Chondrocyte (in vitro differentiated cells): ENCODE measurements at regions not wholly inside any gene's neighbourhood (a gene's known extent, or its start where the extent isn't known, plus 50 kb on each side); places are given as distances from the start of the nearest gene placed in this dataset.

Source experiments
- DNase-seq: peaks from one replicate; pipeline ENCODE4 v3.0.0; 2021; ENCODE audit warnings: mixed read lengths, low spot score
- H3K27ac Mint-ChIP-seq: one replicate; pipeline ENCODE4 v1.8.0; 2021; ENCODE audit warnings: mild to moderate bottlenecking, moderate library complexity, mixed read lengths; ENCODE audit not compliant: unreplicated experiment
- H3K27me3 Mint-ChIP-seq: 2 replicates; pipeline ENCODE4 v1.8.0; 2021; ENCODE audit warnings: low read depth, mixed read lengths
- H3K36me3 Mint-ChIP-seq: 2 replicates; pipeline ENCODE4 v1.8.0; 2021; ENCODE audit warnings: low read depth, mixed read lengths
- H3K4me1 Mint-ChIP-seq: 2 replicates; pipeline ENCODE4 v1.8.0; 2021; ENCODE audit warnings: low read depth, mild to moderate bottlenecking, mixed read lengths
- H3K4me3 Mint-ChIP-seq: one replicate; pipeline ENCODE4 v1.8.0; 2021; ENCODE audit warnings: mild to moderate bottlenecking, moderate library complexity, mixed read lengths; ENCODE audit not compliant: unreplicated experiment
- H3K9me3 Mint-ChIP-seq: 2 replicates; pipeline ENCODE4 v1.8.0; 2021; ENCODE audit warnings: low read depth, mixed read lengths
- TF ChIP-seq, protein P1 (sequence below): fragments of 200-600 bp; sonication (generic); IDR thresholded peaks from 2 replicates; pipeline ENCODE4 v1.5.0; 2021; ENCODE audit warnings: antibody characterized with exemption, mild to moderate bottlenecking, moderate library complexity

DNA sequence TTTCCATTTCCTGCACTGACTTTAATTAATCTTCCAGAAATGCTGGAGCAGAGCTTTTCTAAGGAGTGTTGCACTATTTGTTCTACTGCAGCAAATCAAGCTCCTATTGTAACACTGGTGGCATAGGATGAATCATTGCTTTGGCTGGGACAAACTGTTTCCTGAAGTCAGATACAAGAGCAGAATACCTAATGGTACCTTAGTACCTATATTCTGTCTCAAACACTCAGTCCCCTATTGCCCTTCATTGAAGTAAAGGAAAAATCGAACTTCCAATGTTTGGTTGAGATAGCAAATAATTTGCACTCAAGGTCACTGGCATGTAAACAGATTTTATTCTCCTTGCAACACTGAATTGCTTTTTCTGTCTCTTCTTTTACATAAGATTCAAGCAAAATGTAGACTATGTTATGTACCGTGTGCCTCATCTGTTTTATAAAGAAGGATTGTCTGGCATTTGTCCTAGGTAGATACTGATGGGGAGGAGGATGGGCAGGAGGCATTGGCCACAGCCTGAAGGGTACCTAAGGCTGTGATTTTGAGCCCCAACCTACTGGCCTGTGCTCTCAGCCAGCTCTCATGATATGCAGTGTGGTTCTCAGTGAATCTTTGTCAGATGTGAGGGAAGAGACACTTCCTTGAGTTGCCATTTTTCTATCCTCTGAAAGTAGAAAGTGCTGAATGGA is 141.6 kb downstream of the AASDH start:
- Mint-ChIP-seq H3K27ac (no peak overlapping the region), H3K9me3 (no peaks in the 10 kb centered on the region), H3K4me1 (peaks cover 8% of the 10 kb centered on the region), H3K27me3 (no peaks in the 10 kb centered on the region), H3K4me3 (no peak overlapping the region), H3K36me3 (no peaks in the 10 kb centered on the region)
- DNase-seq: no peak
- TF ChIP-seq, protein P1, sequence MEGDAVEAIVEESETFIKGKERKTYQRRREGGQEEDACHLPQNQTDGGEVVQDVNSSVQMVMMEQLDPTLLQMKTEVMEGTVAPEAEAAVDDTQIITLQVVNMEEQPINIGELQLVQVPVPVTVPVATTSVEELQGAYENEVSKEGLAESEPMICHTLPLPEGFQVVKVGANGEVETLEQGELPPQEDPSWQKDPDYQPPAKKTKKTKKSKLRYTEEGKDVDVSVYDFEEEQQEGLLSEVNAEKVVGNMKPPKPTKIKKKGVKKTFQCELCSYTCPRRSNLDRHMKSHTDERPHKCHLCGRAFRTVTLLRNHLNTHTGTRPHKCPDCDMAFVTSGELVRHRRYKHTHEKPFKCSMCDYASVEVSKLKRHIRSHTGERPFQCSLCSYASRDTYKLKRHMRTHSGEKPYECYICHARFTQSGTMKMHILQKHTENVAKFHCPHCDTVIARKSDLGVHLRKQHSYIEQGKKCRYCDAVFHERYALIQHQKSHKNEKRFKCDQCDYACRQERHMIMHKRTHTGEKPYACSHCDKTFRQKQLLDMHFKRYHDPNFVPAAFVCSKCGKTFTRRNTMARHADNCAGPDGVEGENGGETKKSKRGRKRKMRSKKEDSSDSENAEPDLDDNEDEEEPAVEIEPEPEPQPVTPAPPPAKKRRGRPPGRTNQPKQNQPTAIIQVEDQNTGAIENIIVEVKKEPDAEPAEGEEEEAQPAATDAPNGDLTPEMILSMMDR: no peak

DNA sequence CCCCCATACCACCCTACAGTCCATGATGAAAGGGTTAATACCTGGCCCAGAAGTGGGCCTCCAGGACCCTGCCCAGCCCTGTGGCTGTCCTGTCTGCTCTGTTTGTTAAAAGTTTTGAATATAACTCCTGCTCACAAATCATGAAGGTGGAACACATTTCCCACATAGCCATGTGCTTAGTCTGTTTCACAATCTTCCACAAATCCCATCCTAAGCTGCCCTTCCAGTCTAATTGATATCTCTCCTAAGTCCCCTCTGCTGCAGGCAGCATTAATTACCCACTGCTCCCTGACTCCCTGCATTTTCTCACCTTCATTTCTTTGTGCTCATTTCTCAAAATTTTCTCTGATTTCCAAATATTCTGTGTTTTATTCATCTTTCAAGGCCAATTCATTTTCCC is 142.6 kb downstream of the AASDH start:
- TF ChIP-seq, protein P1: no peak

GRCh38 chr4:56243107-56243506 is 144.2 kb downstream of the AASDH start:
- Mint-ChIP-seq H3K4me3 (no peak overlapping the region), H3K4me1 (peaks cover 8% of the 10 kb centered on the region), H3K9me3 (no peaks in the 10 kb centered on the region), H3K27me3 (no peaks in the 10 kb centered on the region), H3K36me3 (no peaks in the 10 kb centered on the region), H3K27ac (no peak overlapping the region)
- no peak for DNase-seq
- TF ChIP-seq, protein P1: no peak

More for the DNA sequence above, 142.6 kb downstream of the AASDH start:
- no peaks in the 10 kb centered on the region for H3K9me3 Mint-ChIP-seq
- DNase-seq: no peak
- no peaks in the 10 kb centered on the region for H3K27me3 Mint-ChIP-seq
- no peaks in the 10 kb centered on the region for H3K36me3 Mint-ChIP-seq
- H3K4me3 Mint-ChIP-seq: no peak overlapping the region
- H3K4me1 Mint-ChIP-seq: peaks cover 8% of the 10 kb centered on the region
- H3K27ac Mint-ChIP-seq: no peak overlapping the region

DNA sequence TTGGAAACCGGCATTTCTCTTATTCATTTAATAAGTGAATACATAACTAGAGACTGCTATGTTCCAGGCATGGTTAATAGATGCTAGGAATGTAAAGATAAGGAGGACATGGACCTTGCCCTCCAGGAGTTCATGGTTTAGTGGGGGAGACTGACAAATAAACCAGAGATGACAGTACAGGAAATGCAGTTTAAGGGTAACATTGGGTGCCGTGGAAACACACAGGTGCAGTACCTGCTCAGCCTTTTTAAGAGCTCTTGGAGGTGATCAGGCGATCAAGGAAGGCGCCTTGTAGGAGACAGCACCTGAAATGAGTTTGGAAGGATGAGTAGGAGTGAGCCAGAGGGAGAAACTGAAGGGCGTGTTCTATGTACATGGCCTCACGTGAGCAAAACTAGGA is 145.8 kb downstream of the AASDH start:
- Mint-ChIP-seq H3K27ac (no peak overlapping the region), H3K4me1 (peaks cover 8% of the 10 kb centered on the region), H3K27me3 (no peaks in the 10 kb centered on the region), H3K36me3 (no peaks in the 10 kb centered on the region), H3K9me3 (no peaks in the 10 kb centered on the region), H3K4me3 (no peak overlapping the region)
- DNase-seq: no peak
- TF ChIP-seq, protein P1: no peak

- H3K27me3 Mint-ChIP-seq: no peaks in the 10 kb centered on the region
- H3K36me3 Mint-ChIP-seq: no peaks in the 10 kb centered on the region
- TF ChIP-seq, protein P1: no peak
- H3K4me1 Mint-ChIP-seq: peaks cover 5% of the 10 kb centered on the region
- H3K4me3 Mint-ChIP-seq: no peak overlapping the region
- H3K27ac Mint-ChIP-seq: no peak overlapping the region
- no peaks in the 10 kb centered on the region for H3K9me3 Mint-ChIP-seq
- no peak for DNase-seq
Observed at GRCh38 chr4:56240554-56241174, 146.6 kb downstream of the AASDH start.
